GM18511 (cell line): ENCODE measurements at regions not wholly inside any gene's neighbourhood (a gene's known extent, or its start where the extent isn't known, plus 50 kb on each side); places are given as distances from the start of the nearest gene placed in this dataset.
A peak's percentile ranks its signal among the peaks of the same experiment; 100 is the strongest.

ENCODE experiments used
- ATAC-seq: cut with Tn5 transposase; IDR thresholded peaks from one replicate; pipeline ENCODE4 v1.9.1; 2021; ENCODE audit warnings: mild to moderate bottlenecking, moderate library complexity; ENCODE audit not compliant: unreplicated experiment

- no peak for ATAC-seq
Observed at GRCh38 chr10:61549861-61550260, 96.7 kb upstream of the TMEM26 start.

GRCh38 chr10:61548364-61548763 lies 95.2 kb upstream of the TMEM26 start:
- ATAC-seq = no peak

DNA sequence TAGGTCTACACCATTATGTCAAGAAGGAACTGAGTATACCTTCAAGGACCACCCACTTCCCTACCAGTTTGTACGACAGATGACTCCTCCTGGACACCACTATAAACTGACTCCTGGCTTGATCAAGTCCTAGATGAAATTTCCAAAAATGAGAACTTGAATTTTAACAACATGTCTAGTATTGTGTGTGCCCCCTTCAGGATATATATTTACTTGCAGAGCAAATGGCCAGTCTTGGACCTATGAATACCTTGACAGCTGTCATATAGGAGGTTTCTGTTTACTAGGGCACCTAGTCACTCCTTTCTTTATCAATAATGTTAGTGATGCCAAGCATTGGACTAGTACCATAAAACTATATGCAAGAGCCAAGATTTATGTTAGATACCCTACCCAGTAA lies 94.1 kb upstream of the TMEM26 start:
- no peak for ATAC-seq

DNA sequence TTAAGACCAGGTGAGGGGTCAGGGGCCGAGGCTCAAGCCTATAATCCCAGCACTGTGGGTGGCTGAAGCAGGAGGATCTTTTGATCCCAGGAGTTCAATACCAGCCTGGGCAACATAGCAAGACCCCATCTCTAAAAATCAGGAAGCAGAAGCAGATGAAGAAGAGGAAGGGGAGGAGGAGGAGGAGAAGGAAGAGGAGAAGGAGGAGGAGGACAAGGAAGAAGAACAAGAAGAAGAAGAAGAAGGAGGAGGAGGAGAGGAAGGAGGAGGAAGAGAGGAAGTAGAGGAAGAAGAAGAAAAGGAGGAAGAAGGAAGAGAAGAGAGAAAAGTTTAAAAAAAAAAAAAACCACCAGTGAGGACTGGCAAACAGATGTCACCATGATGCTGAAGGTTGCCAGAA lies 92.0 kb upstream of the TMEM26 start:
- no peak for ATAC-seq

GRCh38 chr10:61543831-61544230 lies 90.7 kb upstream of the TMEM26 start:
- peak; percentile 40 for ATAC-seq

DNA sequence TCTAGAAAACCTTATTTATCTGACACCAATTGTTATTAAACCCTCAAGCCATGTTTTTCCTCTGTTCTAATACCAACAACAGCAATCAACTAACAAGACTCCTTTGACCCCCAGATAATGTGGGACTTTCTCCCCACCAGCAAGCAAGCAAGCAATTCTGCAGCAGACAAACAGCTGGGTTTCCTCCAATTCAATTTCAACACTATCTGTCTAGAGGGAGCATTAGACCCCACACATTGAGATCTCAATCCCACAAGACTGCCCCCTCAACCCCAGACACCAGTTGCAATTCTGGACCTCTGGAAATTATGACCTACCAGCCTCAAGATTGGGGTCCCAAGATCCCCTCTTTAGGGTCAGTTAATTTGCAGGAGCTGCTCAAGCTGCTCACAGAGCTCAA lies 89.4 kb upstream of the TMEM26 start:
- ATAC-seq = no peak

- ATAC-seq = peak; percentile 63
Observed at GRCh38 chr10:61541960-61542359, 88.8 kb upstream of the TMEM26 start.

- no peak for ATAC-seq
Observed at GRCh38 chr10:61539876-61540275, 86.7 kb upstream of the TMEM26 start.

DNA sequence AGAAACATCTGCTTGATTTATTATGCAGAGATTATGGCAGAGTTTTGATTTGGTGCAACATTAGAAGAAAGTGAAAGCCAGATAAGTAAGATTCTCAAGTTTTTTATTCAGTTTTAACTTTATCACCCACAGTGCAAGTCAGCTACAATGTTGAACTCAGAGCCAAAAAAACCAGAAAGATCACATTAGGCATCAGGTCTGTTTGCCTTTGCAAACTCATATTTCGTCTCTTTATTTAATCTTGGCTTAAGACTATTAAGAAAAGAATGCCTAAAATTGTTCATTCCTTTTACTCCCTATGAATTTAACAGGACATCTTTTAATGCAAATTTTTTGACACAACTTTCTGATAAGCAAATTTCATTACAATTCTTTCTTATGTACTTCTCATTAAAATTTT lies 76.0 kb upstream of the TMEM26 start:
- ATAC-seq = no peak

GRCh38 chr10:61503051-61503450 lies 49.9 kb upstream of the TMEM26 start:
- no peak for ATAC-seq
